H9 (cell line): ENCODE measurements at regions not wholly inside any gene's neighbourhood (a gene's known extent, or its start where the extent isn't known, plus 50 kb on each side); places are given as distances from the start of the nearest gene placed in this dataset.

Experiments
- DNase-seq: peaks from one replicate; pipeline ENCODE4 v3.0.0-alpha.2; 2017
- H2AFZ ChIP-seq: one replicate; pipeline ENCODE4 v1.6.1; 2013; ENCODE audit warnings: mild to moderate bottlenecking, low read length, control low read depth, moderate library complexity
- H2AK5ac ChIP-seq: 2 replicates; pipeline ENCODE4 v1.6.1; 2013; ENCODE audit warnings: low read length, control low read depth, mixed read lengths; ENCODE audit not compliant: insufficient read length
- H2BK120ac ChIP-seq: one replicate; pipeline ENCODE4 v1.6.1; 2013; ENCODE audit warnings: low read depth, mild to moderate bottlenecking, low read length, control low read depth, inconsistent platforms; ENCODE audit not compliant: poor library complexity, severe bottlenecking
- H2BK12ac ChIP-seq: 2 replicates; pipeline ENCODE4 v1.6.1; 2013; ENCODE audit warnings: low read length, control low read depth, mixed read lengths, low read depth; ENCODE audit not compliant: insufficient read length
- H2BK15ac ChIP-seq: 2 replicates; pipeline ENCODE4 v1.6.1; 2013; ENCODE audit warnings: low read depth, low read length, control low read depth
- H2BK20ac ChIP-seq: one replicate; pipeline ENCODE4 v1.6.1; 2013; ENCODE audit warnings: low read depth, mild to moderate bottlenecking, low read length, control low read depth, inconsistent platforms; ENCODE audit not compliant: poor library complexity, severe bottlenecking
- H2BK5ac ChIP-seq: 2 replicates; pipeline ENCODE4 v1.6.1; 2013; ENCODE audit warnings: low read length, control low read depth, mixed read lengths; ENCODE audit not compliant: insufficient read length
- H3K14ac ChIP-seq: 2 replicates; pipeline ENCODE4 v1.6.1; 2013; ENCODE audit warnings: low read length, control low read depth; ENCODE audit not compliant: insufficient read depth
- H3K18ac ChIP-seq: 2 replicates; pipeline ENCODE4 v1.6.1; 2013; ENCODE audit warnings: low read depth, mild to moderate bottlenecking, mixed read lengths, low read length, control low read depth; ENCODE audit not compliant: insufficient read length
- H3K23ac ChIP-seq: 2 replicates; pipeline ENCODE4 v1.6.1; 2013; ENCODE audit warnings: low read length, control low read depth, mixed read lengths, low read depth; ENCODE audit not compliant: insufficient read length
- H3K23me2 ChIP-seq: 2 replicates; pipeline ENCODE4 v1.6.1; 2013; ENCODE audit warnings: low read depth, mild to moderate bottlenecking, mixed read lengths, low read length, control low read depth; ENCODE audit not compliant: insufficient read length, poor library complexity, severe bottlenecking
- H3K27ac ChIP-seq: 2 replicates; pipeline ENCODE4 v1.5.1; 2013; ENCODE audit warnings: low read length, control low read depth, mixed read lengths, low read depth; ENCODE audit not compliant: insufficient read length
- H3K27me3 ChIP-seq: 2 replicates; pipeline ENCODE4 v1.6.1; 2013; ENCODE audit warnings: low read length, control low read depth, inconsistent platforms; ENCODE audit not compliant: insufficient read depth
- H3K4ac ChIP-seq: 2 replicates; pipeline ENCODE4 v1.6.1; 2013; ENCODE audit warnings: low read depth, mild to moderate bottlenecking, control low read depth, inconsistent platforms, low read length, moderate library complexity
- H3K4me1 ChIP-seq: 2 replicates; pipeline ENCODE4 v1.6.1; 2013; ENCODE audit warnings: low read length, control low read depth, inconsistent platforms; ENCODE audit not compliant: insufficient read depth
- H3K4me2 ChIP-seq: 2 replicates; pipeline ENCODE4 v1.6.1; 2013; ENCODE audit warnings: low read length, control low read depth, mixed read lengths; ENCODE audit not compliant: insufficient read length, insufficient read depth
- H3K56ac ChIP-seq: 2 replicates; pipeline ENCODE4 v1.6.1; 2013; ENCODE audit warnings: low read depth, mild to moderate bottlenecking, mixed read lengths, low read length, control low read depth; ENCODE audit not compliant: insufficient read length
- H3K79me1 ChIP-seq: 2 replicates; pipeline ENCODE4 v1.6.1; 2013; ENCODE audit warnings: low read depth, mild to moderate bottlenecking, moderate library complexity, low read length, control low read depth, inconsistent platforms; ENCODE audit not compliant: insufficient read depth, poor library complexity, severe bottlenecking
- H3K79me2 ChIP-seq: 2 replicates; pipeline ENCODE4 v1.6.1; 2013; ENCODE audit warnings: low read length, control low read depth, inconsistent platforms; ENCODE audit not compliant: insufficient read depth
- H3K9ac ChIP-seq: 2 replicates; pipeline ENCODE4 v1.6.1; 2013; ENCODE audit warnings: low read length, control low read depth, mixed read lengths; ENCODE audit not compliant: insufficient read length; ENCODE audit errors: extremely low read depth
- H3K9me3 ChIP-seq: one replicate; pipeline ENCODE4 v1.6.1; 2013; ENCODE audit warnings: low read depth, low read length, inconsistent platforms; ENCODE audit not compliant: control insufficient read depth
- H3T11ph ChIP-seq: one replicate; pipeline ENCODE4 v1.6.1; 2013; ENCODE audit warnings: mild to moderate bottlenecking, low read length, control low read depth, inconsistent platforms
- H4K20me1 ChIP-seq: one replicate; pipeline ENCODE4 v1.6.1; 2013; ENCODE audit not compliant: control insufficient read depth, insufficient read length, insufficient read depth
- H4K5ac ChIP-seq: 2 replicates; pipeline ENCODE4 v1.6.1; 2013; ENCODE audit warnings: low read depth, mild to moderate bottlenecking, mixed read lengths, low read length, control low read depth; ENCODE audit not compliant: insufficient read length
- H4K8ac ChIP-seq: replicated peaks from 2 replicates; pipeline ENCODE4 v1.6.1; 2013; ENCODE audit warnings: low read length, control low read depth, mixed read lengths, low read depth; ENCODE audit not compliant: insufficient read length
- H4K91ac ChIP-seq: 2 replicates; pipeline ENCODE4 v1.6.1; 2013; ENCODE audit warnings: low read depth, mild to moderate bottlenecking, moderate library complexity, mixed read lengths, low read length, control low read depth; ENCODE audit not compliant: insufficient read length
- H3K27ac Mint-ChIP-seq, 3 experiments: 2 replicates in 2 of 3; 3 replicates in 1 of 3; pipeline ENCODE4 v1.8.0; 2020 to 2021; ENCODE audit warnings: mixed read lengths in 3 of 3, mild to moderate bottlenecking in 1 of 3, moderate library complexity in 1 of 3
- H3K27me3 Mint-ChIP-seq: 2 replicates; pipeline ENCODE4 v1.8.0; 2021; ENCODE audit warnings: low read depth, mild to moderate bottlenecking, moderate library complexity, mixed read lengths
- H3K36me3 Mint-ChIP-seq, 3 experiments: 2 replicates in 2 of 3; 3 replicates in 1 of 3; pipeline ENCODE4 v1.8.0; 2020 to 2021; ENCODE audit warnings: low read depth in 3 of 3, mixed read lengths in 3 of 3; ENCODE audit not compliant: insufficient read depth in 1 of 3
- H3K4me1 Mint-ChIP-seq, 2 experiments: 2 replicates each; pipeline ENCODE4 v1.8.0; 2020; ENCODE audit warnings: mixed read lengths in 2 of 2
- H3K4me3 Mint-ChIP-seq, 2 experiments: 2 replicates in 1 of 2; 3 replicates in 1 of 2; pipeline ENCODE4 v1.8.0; 2020 to 2021; ENCODE audit warnings: mild to moderate bottlenecking in 2 of 2, mixed read lengths in 2 of 2, moderate library complexity in 1 of 2
- H3K9me3 Mint-ChIP-seq, 2 experiments: 2 replicates in 1 of 2; 3 replicates in 1 of 2; pipeline ENCODE4 v1.8.0; 2020; ENCODE audit warnings: mild to moderate bottlenecking in 2 of 2, mixed read lengths in 2 of 2, moderate library complexity in 1 of 2
- whole genome bisulfite sequencing: extraction: QIAGEN DNeasy Blood & Tissue Kit; methylation state at CpG from one replicate; pipeline ENCODE4 v1.1.7; 2013; ENCODE audit warnings: missing lambda C conversion rate, low lambda C conversion rate, mixed read lengths; ENCODE audit not compliant: insufficient read length; ENCODE audit errors: extremely low coverage; 5-methylcytosine and 5-hydroxymethylcytosine counted together
- TF ChIP-seq, protein P1 (sequence below): fragments of 200-600 bp; sonication (generic); conservative IDR thresholded peaks from 3 replicates; pipeline ENCODE4 v1.8.0; 2021; ENCODE audit warnings: antibody characterized with exemption, mild to moderate bottlenecking

DNA sequence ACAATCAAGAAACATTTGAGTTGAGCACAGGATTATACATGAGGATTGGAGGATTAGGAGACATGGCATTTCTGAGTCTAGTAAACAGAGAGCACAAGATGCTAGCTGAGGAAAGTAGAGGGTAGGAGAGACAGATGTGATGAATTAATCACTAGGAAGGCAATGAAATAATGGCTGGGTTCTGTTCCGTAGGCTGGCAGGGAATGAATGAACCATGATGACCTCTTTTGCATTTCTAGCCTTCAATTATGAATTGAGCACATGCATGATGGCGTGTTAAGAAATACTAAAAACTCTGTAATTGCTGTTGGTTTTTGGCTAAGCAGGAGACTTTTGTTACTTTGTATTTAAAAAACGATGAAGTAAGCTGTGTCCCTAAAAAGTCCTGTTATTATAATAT lies 420.0 kb upstream of the TLE4 start:
- H2BK12ac ChIP-seq = no peak overlapping the region
- H3K4ac ChIP-seq = no peak overlapping the region
- H3K23me2 ChIP-seq = no peaks in the 10 kb centered on the region
- H3K27me3 ChIP-seq = no peaks in the 10 kb centered on the region
- no peaks in the 10 kb centered on the region for H3K79me2 ChIP-seq
- no peak overlapping the region for H2AK5ac ChIP-seq
- Mint-ChIP-seq H3K9me3 (no peaks in the 10 kb centered on the region), H3K4me1 (no peaks in the 10 kb centered on the region), H3K27ac (no peak overlapping the region), H3K27me3 (no peaks in the 10 kb centered on the region), H3K4me3 (no peak overlapping the region), H3K36me3 (no peaks in the 10 kb centered on the region)
- TF ChIP-seq, protein P1, sequence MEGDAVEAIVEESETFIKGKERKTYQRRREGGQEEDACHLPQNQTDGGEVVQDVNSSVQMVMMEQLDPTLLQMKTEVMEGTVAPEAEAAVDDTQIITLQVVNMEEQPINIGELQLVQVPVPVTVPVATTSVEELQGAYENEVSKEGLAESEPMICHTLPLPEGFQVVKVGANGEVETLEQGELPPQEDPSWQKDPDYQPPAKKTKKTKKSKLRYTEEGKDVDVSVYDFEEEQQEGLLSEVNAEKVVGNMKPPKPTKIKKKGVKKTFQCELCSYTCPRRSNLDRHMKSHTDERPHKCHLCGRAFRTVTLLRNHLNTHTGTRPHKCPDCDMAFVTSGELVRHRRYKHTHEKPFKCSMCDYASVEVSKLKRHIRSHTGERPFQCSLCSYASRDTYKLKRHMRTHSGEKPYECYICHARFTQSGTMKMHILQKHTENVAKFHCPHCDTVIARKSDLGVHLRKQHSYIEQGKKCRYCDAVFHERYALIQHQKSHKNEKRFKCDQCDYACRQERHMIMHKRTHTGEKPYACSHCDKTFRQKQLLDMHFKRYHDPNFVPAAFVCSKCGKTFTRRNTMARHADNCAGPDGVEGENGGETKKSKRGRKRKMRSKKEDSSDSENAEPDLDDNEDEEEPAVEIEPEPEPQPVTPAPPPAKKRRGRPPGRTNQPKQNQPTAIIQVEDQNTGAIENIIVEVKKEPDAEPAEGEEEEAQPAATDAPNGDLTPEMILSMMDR = no peak
- H2BK5ac ChIP-seq = no peak overlapping the region
- H3K56ac ChIP-seq = no peak overlapping the region
- WGBS = no CpG with 5 or more reads among the region's 3 CpGs
- H4K91ac ChIP-seq = no peak overlapping the region
- H4K5ac ChIP-seq = no peak overlapping the region
- H3K4me2 ChIP-seq = no peak overlapping the region
- no peaks in the 10 kb centered on the region for H4K20me1 ChIP-seq
- no peak overlapping the region for H3K23ac ChIP-seq
- no peak overlapping the region for H3K14ac ChIP-seq
- no peaks in the 10 kb centered on the region for H3K9me3 ChIP-seq
- H3K4me1 ChIP-seq = no peaks in the 10 kb centered on the region
- H2BK20ac ChIP-seq = no peak overlapping the region
- DNase-seq = no peak
- H2BK120ac ChIP-seq = no peak overlapping the region
- no peak overlapping the region for H3K9ac ChIP-seq
- H3T11ph ChIP-seq = no peak overlapping the region
- H2BK15ac ChIP-seq = no peak overlapping the region
- no peak overlapping the region for H3K18ac ChIP-seq
- no peak overlapping the region for H3K27ac ChIP-seq
- no peak overlapping the region for H2AFZ ChIP-seq
- no peaks in the 10 kb centered on the region for H3K79me1 ChIP-seq
- H4K8ac ChIP-seq = no peak overlapping the region
